Activated naive CD4-positive, alpha-beta T cell treated with anti-CD3 and anti-CD28 coated beads, Interleukin-2, amount 50 U/mL, for 16 hours (primary cell): ENCODE measurements at regions not wholly inside any gene's neighbourhood (a gene's known extent, or its start where the extent isn't known, plus 50 kb on each side); places are given as distances from the start of the nearest gene placed in this dataset.
"Not testable (repeated sequence)": the region's sequence is repeated elsewhere in the genome, so short reads cannot be mapped to it uniquely, and the experiment has no call there.

Experiments
- DNase-seq: peaks from one replicate; pipeline ENCODE4 v3.0.0-alpha.2; 2020

DNA sequence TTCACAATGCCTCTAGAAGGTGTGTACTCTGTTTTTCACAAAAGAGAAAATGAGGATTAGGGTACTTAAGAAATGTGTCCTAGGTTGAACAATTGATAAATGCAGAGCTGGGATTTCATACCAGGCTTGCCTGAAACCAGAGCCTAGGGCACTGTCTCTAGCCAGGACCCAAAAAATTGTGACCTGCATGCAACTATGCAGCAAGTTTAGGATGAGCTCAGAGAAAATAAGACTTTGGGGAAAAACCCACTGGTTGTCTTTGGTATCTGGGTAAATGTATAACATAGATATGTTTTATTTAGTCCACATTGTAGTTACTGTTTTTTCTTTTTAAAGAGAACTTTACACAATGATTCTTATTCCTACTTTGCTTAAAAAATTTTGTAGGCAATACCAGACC, 177.1 kb upstream of the SEMA6A start:
- no peak for DNase-seq

DNA sequence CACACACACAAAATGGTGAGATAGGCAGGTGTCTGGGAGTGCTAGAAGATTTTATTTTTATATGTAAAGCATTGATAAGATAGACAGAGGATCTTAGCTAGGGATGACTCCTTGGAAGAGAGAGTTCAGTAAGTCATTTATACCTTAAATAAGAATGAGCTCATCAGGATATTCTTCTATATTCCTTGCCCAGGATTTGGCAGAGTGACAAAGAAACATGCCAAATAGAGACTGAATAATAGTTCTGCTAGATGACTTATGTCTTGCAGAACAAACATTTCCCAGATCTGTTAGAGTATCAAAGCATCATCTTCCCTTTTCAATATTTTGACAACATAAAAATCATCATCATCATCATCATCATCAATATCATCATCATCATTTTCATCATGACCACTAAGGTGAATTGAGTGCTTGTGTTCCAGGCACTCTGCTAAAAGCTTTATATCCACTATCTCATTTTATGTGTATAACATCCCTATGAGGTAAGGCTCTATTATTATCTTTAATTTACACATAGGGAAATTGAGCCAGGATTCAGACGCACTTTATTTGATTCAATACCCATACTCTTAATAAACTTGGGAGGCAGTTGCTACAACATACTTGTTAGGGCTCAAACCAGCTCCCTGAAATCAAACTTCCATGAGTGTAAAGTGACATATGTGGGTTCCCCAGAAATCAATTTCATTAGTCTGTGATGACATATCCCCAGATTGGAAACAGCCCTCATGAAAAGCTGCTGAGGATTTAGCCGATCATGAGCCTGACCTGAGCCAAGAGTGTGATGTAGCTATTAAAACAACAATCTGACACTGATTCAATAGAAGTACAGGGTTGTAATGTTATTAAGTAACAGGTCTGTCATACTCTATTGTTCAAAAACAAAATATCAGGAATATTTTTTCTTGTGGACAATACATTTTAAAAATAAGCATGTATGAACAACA, 176.3 kb upstream of the SEMA6A start:
- no peak for DNase-seq

DNA sequence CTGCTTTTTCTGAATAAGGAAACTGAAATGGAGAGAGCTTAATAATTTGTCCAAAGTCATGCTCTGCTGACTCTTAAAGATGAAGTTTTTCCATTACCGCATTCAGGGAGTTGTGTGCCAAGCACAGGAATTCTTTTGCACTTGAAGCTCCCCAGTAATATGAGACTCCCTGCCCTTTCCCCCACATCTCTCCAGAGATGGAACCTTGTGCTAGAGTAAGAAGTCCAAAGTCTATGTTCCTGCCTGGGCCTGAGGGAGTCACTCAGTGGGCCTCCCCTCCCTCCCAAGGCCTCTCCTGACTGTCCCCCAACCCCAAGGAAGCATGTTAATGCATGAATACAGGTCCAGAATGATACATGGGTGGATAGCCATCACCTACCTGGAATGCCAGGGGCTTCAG, 173.3 kb upstream of the SEMA6A start:
- DNase-seq: no peak

DNA sequence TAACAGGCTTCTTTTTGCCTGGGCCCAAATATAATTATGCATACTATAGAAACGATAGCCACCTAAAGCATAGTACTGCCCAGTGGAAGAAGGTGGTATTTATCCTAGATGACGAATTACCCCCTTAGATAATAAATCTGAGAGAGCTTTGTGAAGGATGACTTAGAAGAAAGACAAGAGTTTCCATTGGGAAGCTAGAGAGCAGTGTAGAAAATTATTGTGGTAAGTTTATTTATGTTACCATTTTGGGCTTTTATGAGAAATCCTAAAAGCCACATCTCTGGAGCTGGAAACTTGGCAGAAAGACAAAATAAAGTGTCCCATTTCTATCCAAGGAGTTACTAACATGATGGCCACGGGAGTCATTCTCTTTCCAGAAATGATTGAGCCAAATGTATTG, 172.0 kb upstream of the SEMA6A start:
- DNase-seq: no peak

DNA sequence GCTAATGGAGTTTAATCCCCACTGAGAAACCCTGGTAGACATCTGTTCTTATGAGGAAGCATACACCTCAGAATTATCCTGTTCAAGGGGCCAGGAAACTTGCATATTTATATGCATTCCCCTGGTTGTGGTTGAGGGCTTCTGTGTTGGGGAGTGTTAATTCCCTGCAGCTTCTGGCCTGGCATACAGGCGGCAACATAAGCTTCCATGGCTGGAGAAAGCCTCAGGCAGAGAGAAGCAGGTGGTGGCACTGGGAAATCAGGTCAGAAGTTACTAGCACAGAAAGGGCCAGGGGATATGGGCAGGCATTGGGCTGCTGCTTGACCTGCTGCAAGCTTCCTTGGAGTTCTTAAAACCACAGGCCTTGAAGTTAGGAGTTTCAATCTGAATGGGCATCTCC, 166.1 kb upstream of the SEMA6A start:
- no peak for DNase-seq

DNA sequence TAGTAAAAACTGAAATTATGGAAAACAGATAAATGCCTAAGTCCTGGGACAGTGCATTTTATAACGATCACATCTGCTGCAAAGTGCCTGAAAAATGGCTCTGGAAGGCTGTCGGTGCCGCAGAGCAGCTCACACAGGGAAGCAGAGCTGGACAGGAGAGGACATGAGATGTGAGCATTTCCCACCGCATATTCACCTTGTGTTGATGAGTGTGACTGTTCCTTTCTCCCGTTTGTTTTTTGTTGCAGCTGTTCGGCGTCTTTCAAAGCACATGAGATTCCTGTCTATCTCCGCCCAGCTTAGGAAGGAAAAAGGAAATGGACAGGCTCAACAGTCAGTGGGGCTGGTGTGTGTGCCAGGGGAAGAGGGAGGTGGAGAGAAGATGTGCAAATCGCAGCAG, 164.9 kb upstream of the SEMA6A start:
- no peak for DNase-seq

DNA sequence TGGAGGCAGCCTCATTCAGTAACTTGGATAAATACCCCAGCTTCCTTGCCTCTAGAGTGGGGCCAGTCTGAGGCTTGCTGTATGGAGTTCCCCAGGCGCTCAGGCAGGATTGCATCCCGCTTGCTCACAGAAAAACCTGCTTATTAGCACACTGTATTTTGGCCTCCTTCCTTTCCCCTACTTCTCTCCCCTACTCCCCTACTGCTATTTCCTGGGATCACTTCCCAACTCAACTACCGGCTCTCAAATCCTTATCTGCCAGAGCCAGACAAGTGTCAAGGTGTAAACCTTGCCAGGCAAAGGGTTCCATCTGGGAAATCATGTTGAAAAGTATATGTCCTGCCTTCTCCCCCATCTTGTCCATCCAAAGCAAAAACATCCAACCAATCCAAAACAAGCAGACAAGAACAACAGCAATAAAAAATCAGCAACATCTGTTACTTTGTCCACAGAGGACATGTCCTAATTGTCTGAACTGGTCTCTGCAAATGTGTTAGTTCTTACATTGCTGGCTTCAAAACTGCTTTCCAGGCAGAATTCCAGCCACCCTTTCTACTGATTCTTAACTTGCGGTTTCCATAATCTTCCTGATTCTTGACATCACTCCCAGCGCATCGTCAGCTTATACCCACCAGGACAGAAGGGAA, 164.1 kb upstream of the SEMA6A start:
- no peak for DNase-seq

DNA sequence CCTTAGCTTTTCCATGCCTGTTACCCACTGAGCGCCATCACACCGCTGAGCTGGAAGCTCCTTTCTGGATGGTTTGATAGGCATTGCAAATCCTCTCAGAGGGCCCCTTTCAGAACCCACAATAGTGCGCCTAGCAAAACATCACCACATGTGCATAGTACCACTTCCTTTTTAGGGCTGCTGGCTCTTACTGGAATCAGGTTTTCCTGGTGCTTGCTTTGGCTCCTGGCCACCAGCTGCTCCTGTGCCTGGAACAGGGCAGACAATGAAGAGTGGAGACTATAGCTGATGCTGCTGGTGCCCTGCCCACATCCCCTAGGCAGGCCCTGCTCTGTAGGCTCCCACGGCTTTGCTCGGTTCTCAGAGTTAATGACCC, 163.6 kb upstream of the SEMA6A start:
- DNase-seq: no peak

DNA sequence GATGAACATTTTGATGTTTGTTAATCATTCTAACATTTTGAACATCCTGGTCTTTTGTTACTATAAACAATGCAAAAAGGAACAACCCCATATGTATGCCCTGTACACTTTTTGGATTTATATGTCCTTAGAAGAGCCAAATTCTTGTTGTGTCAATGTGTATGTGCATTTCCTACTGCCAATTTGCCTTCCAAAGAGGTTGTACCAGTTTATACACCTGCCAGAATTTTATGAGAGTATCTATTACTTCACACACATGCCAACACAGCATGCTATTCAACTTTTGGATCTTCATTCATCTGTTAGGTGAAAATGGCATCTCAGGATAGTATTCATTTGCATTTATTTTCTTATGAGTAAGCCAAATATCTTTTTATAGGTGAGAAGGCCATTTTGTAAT, 162.0 kb upstream of the SEMA6A start:
- no peak for DNase-seq

DNA sequence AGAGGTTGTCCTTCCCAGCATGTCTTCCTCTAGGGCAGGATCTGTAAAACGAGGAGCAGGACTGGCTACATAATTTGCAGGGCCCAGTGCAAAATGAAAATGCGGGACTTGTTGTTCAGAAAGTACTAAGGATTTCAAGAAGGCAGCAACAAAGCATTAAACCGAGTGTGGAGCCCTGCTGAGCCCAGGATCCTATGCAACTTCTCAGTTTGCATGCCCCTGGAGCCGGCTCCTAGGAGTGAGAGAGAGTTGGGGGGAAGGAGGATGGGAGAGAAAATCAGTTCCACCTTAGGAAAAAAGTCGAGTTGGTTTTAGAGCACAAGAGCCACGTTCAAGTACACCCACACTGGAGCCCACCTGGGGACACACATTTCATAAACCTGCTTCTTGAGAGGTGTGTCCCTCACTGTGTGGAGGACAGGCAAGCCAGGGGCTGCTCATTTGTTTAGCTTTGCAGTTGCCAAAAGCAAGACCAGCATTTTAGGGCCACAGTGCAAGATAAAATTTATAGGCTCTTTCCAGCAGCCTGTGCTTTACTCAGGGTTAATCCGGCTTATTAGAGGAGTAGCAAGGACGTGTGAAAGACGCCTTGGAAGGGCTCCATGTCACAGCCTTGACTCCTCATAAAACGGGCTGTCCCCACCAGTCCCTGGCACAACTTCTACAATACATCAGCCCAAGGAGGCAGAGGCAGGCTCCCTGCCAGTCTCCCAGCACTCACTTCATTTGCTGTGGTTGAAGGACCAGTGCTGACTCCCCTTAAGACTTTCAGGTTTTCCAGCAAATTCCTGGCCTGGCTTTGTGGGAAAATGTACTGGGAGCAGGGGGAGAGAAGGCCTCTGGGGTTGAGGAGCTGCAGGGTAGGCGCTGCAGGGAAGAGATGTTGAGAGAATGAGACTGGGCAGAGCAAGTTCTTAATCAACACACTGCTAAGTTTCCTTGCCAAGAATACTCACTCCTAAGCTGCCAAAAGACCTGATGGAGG, 159.7 kb upstream of the SEMA6A start:
- DNase-seq: no peak

DNA sequence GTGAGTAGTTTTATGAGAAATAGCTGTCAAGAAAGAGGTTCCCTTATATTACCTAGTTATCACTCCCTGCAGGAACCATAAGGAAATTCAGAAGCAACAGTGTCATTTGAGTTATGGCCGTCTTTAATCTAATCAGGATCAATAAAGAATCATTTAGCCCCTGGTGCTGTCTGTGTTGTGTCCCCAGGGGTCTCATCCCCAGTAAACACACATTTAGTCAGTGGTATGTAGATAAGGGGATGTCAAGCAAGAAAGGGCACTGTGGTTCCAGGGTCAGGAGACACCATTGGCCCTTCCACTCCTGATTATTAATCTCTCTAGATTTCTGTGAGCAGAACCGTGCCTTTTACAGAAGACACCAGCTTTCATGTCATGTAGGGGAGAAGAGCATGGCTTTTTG, 158.0 kb upstream of the SEMA6A start:
- DNase-seq: no peak

DNA sequence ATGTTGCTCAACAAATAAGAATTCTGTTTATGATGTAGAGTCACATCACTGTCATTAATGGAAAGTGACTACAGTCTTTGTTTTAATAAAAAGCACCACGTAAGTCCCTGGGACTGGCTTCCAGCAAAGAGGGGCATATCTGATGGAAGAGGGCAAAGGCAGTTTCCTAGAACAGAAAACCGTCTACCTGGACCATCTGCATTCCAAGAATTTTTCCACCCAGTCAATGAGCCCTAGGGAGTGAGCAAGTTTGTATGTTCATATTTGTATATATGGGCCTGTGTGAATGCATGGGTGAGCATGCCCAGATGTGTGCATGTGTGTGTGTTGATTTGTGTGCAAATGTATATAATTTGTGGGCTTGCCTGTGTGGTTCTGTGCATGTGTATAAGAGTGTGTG, 156.8 kb upstream of the SEMA6A start:
- no peak for DNase-seq

DNA sequence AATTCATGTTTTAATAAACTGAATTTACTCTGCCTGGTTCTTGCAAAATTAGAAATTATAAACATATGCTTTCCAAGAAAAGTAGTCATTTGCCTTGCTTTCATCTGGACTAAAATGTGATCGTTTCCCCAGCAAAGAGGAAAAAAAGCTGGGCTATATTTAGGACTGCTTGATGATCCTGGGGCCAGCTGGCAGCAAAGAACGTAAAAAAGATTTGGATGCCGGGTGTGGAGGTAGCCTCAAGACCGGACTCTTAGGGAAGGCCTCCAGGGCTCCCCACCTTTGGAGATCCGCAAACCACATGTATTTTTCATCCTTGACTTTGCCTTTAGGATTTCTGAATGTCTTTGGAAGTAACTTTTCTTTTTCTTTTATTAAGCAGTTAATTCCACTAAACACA, 156.1 kb upstream of the SEMA6A start:
- no peak for DNase-seq

DNA sequence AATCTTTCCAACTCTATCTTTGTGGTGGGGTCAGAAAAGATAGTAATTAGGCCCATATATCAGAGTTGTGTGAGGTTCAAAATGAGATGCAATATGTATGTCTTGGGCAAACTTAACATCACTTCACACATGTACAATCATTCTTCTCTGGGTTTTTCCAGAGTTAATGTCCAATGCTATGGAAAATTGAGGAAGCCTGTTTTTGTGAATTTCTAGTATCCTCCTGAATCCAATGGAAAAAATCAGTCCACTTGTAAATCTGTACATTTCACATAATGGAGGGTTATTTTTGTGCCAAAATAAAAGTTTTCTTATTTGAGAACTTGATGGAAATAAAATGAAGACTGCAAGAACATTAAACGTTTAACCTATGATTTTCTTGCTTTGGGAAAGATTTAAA, 155.6 kb upstream of the SEMA6A start:
- no peak for DNase-seq

DNA sequence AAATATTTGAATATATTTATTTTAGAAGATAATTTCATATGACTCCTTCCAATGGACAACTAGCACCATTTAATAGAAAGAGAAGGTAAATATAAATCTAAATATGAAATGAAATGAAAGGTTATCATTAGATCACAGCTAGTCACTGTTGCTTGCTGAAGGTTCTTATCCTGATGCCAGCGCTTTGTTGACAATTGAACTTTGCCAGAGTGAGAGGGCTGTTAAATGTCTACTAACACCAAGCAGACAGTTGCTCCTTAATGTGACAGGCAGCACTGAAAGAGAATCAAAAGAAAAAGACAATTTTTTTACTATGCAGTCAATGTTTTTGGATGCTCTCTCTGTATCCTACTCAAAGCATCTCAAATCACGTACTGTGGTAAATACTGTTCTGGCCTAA, 152.6 kb upstream of the SEMA6A start:
- DNase-seq: no peak

DNA sequence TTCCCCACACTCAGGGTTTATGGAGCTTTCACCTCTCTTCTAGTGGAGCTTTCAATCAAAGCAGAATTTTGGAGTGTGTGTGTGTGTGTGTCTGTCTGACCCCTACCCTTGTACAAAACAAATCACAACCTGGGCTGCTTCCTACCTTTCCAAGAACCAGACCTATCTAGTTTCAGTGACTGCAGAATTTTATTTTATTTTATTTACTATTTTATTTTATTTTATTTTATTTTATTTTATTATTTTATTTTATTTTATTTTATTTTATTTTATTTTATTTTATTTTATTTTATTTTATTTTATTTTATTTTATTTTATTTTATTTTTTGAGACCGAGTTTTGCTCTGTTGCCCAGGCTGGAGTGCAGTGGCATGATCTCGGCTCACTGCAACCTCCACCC, 151.6 kb upstream of the SEMA6A start:
- DNase-seq: not testable (repeated sequence)

DNA sequence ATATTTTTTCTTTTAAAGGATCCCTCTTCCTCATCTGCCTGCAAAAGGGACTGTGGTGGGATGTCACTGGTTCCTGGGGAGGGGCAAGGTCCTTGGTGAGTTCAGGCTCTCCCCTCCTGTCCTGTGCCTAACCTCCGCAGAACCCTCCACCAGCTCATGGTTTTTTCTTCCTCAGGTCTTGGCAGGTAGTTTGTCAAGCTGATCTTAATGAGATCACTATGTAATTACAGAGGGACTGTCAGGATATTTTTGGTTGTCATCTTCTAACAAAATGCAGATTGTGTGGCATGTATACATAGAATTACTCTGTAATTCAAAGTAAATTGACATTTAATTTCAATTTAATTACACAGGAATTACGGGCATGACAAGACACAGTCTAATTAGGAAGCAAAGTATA, 150.3 kb upstream of the SEMA6A start:
- DNase-seq: no peak

DNA sequence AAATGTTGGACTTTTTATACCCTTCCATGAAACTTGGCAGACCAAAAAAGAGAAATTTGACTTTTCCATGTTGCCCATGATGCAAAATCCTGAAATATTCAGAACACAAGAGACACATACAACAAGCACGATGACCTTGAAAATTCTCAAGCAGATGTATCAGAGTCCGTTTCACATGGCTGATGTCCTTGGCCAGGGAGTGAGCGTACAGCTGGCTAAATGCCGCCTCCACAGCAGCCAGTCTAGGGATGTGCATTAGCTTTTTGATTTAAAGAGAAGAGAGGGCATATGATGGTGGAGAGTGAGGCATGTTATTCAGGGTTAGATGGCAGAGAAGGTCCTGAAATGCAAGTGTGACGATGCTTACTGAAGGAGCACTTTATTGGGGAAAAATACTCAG, 148.0 kb upstream of the SEMA6A start:
- no peak for DNase-seq

DNA sequence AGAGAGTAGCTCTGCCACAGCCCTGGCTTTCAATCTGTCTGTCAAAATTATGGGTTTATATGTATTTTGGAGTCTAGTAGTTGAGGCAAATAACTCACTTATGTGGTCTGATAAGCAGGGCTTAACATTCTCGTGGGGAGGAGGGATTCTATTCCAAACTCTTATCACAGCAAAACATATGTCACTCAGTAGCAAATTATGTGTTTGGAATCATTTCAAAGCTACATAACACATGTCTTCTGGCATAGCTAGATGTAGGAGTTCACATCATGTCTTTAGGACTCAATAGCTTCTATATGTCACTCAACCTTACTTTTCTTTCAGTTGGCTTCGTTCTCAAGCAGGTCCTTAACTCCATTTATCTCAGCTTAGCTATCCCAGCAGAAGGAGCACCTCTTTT, 144.5 kb upstream of the SEMA6A start:
- no peak for DNase-seq

DNA sequence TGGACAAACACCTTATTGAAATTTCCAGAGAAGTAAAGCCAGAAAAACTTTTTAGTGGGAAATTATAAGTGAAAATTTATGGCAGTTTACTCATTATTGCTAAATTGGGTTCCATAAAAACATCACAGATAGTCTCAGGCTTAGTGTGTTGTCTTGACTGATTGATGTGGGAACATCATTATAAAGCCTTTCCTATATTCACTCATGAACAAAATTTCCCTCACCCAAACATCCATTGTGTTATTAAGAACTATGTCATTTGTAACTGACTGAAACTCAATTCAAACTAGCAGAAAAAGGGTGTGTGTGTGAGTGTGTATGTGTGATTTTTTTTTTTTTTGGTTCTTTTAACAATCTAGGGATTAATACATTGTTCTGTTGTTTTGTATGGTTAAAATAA, 143.7 kb upstream of the SEMA6A start:
- DNase-seq: no peak

DNA sequence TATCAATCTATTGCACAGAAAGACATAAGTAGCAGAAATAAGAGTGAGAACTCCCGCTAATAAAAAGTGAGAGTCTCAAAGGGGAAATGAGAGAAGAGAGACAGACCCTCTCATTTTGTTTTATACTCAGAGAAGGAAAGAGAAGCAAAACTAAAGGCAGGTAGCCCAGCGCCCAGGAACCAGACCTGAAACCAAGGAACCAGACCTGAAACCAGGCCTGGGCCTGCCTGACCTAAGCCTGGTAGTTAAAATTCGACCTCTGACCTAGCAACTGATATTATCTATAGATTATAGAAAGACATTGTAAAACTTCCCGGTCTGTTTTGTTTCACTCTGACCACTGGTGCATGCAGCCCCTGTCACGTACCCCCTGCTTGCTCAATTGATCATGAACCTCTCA, 134.5 kb upstream of the SEMA6A start:
- no peak for DNase-seq

DNA sequence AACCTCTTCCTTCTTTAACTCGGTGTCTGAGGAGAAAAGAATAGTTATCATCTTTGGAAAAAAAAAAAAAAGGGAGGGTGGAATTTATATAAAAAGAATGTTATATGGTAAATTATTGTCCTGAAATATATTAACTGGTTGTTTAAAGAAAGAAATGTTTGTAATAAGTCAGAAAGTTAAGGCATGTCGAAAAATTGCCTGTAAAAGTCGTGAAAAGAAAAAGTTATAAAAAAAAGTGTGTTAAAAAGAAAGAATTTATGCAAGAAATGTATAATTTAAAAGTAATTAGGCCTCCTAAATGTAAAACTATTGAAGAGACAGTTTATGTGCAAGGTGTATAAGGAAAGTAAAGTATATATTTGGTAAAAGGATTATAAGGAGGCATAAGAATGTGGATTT, 130.5 kb upstream of the SEMA6A start:
- DNase-seq: not testable (repeated sequence)

DNA sequence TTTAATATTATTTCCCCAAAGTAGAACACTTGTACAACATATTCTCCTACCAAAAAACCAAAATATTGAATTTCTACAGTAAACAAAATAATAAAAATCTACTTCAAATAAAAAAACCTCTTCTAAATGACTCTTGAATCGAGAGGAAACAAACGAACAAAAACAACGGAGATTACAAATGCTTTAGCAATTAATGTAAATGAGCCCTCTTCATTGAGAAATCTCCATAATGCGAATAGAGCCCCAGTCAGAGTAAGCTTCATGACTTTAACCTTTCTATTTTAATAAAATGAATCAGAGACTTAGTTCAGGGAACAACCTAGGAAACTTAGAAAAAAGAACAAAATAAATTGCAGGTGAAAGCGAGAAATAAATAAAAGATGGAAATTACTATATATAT, 129.3 kb upstream of the SEMA6A start:
- no peak for DNase-seq
